IPS-18a (cell line): ENCODE measurements at regions not wholly inside any gene's neighbourhood (a gene's known extent, or its start where the extent isn't known, plus 50 kb on each side); places are given as distances from the start of the nearest gene placed in this dataset.

Experiments used
- H3K27ac ChIP-seq: one replicate; pipeline ENCODE4 v1.5.1; 2013; ENCODE audit warnings: low read length
- H3K27me3 ChIP-seq: one replicate; pipeline ENCODE4 v1.6.1; 2013; ENCODE audit warnings: mild to moderate bottlenecking, low read length; ENCODE audit not compliant: control insufficient read depth, insufficient read depth
- H3K36me3 ChIP-seq: one replicate; pipeline ENCODE4 v1.6.1; 2013; ENCODE audit warnings: low read depth, low read length; ENCODE audit not compliant: control insufficient read depth
- H3K4me1 ChIP-seq: one replicate; pipeline ENCODE4 v1.6.1; 2013; ENCODE audit warnings: low read depth, low read length; ENCODE audit not compliant: control insufficient read depth
- H3K4me3 ChIP-seq: one replicate; pipeline ENCODE4 v1.5.1; 2013; ENCODE audit warnings: low read length
- H3K9ac ChIP-seq: one replicate; pipeline ENCODE4 v1.6.1; 2013; ENCODE audit warnings: mild to moderate bottlenecking, low read length, moderate library complexity
- H3K9me3 ChIP-seq: one replicate; pipeline ENCODE4 v1.6.1; 2013; ENCODE audit warnings: low read depth, low read length; ENCODE audit not compliant: control insufficient read depth

DNA sequence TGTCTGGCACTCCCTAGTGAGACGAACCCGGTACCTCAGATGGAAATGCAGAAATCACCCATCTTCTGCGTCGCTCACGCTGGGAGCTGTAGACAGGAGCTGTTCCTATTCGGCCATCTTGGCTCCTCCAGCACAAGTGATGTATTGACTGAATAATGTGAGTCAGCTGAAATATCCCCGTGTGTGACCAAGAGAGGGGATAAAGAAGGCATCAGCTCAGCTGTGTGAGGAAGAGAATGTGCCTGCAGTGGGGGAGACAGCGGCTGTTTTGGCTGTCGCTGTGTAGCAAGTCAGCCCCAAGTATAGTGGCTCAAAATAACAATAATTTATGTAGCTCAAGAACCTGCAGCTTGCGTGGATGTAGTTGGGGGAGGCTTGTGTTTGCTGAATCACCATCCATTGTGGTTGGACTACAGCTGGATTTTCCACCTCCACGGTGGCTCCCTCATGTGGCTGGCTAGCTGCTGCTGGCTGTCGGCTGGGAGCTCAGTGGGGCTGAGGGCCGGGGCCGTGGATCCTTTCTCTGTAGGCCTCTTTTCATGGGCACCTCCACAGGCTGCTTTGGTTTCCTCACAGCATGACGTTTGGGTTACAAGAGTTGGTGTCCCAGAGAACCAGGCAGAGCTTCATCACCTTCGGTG is 434.5 kb downstream of the CCSER2 start:
- H3K27me3 ChIP-seq, result no peaks in the 10 kb centered on the region
- H3K4me1 ChIP-seq, result no peaks in the 10 kb centered on the region
- no peaks in the 10 kb centered on the region for H3K36me3 ChIP-seq
- H3K9ac ChIP-seq, result no peak overlapping the region
- no peak overlapping the region for H3K27ac ChIP-seq
- H3K4me3 ChIP-seq, result no peak overlapping the region
- H3K9me3 ChIP-seq, result no peaks in the 10 kb centered on the region

DNA sequence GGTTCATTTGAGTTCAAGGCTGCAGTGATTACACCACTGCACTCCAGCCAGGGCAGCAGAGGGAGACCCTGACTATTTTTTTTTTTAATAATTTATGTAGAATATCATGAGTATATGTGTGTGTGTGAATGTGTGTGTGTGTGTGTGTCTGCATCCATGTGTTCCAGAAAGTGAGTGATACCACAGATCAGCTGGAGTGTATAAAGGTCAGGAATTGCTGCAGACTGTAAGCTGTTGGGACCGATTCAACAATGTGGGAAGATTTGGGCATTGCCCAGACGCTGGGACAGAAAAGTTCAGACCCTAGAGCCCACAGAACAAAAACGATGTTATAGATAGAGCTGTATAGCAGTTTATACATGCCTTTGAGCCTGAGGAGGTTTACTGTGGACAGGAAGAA is 435.6 kb downstream of the CCSER2 start:
- Histone ChIP-seq H3K27ac (no peak overlapping the region), H3K9ac (no peak overlapping the region), H3K4me1 (no peaks in the 10 kb centered on the region), H3K27me3 (no peaks in the 10 kb centered on the region), H3K36me3 (no peaks in the 10 kb centered on the region), H3K9me3 (no peaks in the 10 kb centered on the region), H3K4me3 (no peak overlapping the region)

DNA sequence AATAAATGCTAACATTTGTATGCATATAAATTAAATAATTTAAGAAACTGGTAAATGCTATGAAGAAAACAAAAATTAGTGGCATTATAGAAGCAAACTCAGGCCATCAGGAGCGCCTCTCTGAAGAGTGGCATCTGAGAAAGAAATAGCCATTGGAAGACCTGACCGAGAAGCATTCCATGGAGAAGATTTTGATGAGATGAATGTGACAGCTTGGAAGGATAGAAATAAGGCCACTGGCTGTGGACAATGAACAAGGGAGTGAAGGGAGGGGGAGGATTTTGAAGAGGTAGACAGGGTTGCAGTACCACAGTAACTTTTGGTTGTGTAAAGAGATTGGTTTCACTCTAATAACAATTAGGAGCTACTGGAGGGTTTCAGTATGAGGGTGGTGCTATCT is 436.7 kb downstream of the CCSER2 start:
- Histone ChIP-seq H3K27me3 (no peaks in the 10 kb centered on the region), H3K36me3 (no peaks in the 10 kb centered on the region), H3K9me3 (no peaks in the 10 kb centered on the region), H3K27ac (no peak overlapping the region), H3K4me3 (no peak overlapping the region), H3K9ac (no peak overlapping the region), H3K4me1 (no peaks in the 10 kb centered on the region)

DNA sequence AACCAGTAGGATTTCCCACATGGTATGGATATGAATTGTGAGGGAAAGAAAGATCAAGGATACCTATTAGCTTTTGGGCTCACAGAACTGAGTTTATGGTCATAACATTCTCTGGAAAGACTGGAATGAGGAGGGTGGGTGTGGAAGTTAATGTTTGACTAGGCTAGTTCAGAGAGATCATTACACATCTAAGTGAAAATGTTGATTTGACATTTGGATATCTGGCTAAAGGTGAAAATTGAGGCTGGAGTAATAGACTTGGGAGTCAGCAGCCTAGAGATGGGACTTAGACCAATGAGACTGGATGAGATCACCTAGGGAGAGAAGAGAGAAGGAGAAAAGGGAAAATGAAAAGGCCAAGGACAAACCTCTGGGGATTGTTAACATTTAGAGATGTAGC is 437.3 kb downstream of the CCSER2 start:
- Histone ChIP-seq H3K9me3 (no peaks in the 10 kb centered on the region), H3K36me3 (no peaks in the 10 kb centered on the region), H3K9ac (no peak overlapping the region), H3K4me1 (no peaks in the 10 kb centered on the region), H3K4me3 (no peak overlapping the region), H3K27me3 (no peaks in the 10 kb centered on the region), H3K27ac (no peak overlapping the region)

DNA sequence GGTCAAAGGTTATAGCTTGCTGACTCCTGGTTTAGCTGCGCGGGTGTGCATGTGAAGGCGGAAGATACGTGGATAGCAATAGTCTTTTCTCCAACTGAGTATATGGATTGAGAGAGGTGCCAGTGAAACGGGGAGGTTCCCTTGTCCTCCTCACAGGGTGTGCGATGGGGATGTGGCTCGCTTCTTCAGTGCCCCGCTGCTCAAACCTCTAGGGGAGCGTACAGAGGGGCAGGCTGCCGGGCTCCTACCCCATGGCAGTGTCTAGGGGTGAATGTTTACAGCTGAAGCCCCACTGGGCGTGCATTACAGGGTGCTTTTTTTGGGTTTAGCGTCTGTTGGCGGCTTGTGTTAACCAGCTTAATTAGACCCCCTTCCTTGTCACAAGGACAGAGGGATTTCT is 438.5 kb downstream of the CCSER2 start:
- H3K27me3 ChIP-seq, result no peaks in the 10 kb centered on the region
- no peaks in the 10 kb centered on the region for H3K9me3 ChIP-seq
- H3K9ac ChIP-seq, result no peak overlapping the region
- no peak overlapping the region for H3K4me3 ChIP-seq
- H3K27ac ChIP-seq, result no peak overlapping the region
- H3K4me1 ChIP-seq, result no peaks in the 10 kb centered on the region
- H3K36me3 ChIP-seq, result no peaks in the 10 kb centered on the region

DNA sequence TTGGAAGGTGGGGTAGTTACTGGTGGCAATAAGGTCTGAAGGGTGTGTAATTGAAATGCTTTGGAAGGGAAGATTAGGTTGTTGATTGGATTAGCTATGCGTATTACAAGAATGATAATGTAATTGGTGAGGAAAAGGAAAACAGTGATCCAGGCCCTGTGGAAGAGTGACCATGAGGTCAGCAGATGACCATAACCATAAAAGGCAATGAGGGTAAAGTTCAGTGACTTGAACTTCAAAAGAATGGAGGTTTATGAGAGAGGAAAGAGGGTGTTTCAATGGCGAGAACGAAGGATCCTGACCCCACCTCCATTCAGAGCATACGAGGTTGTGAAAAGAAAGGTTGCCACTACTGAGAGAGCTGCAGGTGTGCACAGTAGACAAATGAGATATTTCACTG is 439.7 kb downstream of the CCSER2 start:
- Histone ChIP-seq H3K9ac (no peak overlapping the region), H3K9me3 (no peaks in the 10 kb centered on the region), H3K4me1 (no peaks in the 10 kb centered on the region), H3K27me3 (no peaks in the 10 kb centered on the region), H3K4me3 (no peak overlapping the region), H3K27ac (no peak overlapping the region), H3K36me3 (no peaks in the 10 kb centered on the region)

DNA sequence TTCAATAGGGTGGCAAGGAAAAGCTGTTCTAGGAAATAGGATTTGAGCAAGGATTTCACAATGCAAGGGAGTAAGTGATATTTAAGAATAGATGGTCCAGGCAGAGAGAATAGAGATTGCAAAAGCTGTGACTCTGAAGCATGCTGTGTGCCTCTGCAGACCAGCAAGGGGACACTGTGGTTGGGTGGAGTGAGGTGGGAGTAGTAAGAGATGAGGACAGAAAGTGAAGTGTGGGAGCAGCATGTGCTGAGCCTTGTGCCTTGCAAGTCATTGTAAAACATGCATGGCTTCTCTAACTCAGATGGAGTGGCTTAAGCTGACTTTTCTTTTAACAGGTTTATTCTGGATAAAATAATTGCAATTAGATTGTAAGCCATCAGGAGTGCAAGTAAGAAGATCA is 442.4 kb downstream of the CCSER2 start:
- no peak overlapping the region for H3K9ac ChIP-seq
- no peak overlapping the region for H3K4me3 ChIP-seq
- H3K27ac ChIP-seq, result no peak overlapping the region
- H3K36me3 ChIP-seq, result no peaks in the 10 kb centered on the region
- H3K4me1 ChIP-seq, result no peaks in the 10 kb centered on the region
- no peaks in the 10 kb centered on the region for H3K9me3 ChIP-seq
- H3K27me3 ChIP-seq, result no peaks in the 10 kb centered on the region

DNA sequence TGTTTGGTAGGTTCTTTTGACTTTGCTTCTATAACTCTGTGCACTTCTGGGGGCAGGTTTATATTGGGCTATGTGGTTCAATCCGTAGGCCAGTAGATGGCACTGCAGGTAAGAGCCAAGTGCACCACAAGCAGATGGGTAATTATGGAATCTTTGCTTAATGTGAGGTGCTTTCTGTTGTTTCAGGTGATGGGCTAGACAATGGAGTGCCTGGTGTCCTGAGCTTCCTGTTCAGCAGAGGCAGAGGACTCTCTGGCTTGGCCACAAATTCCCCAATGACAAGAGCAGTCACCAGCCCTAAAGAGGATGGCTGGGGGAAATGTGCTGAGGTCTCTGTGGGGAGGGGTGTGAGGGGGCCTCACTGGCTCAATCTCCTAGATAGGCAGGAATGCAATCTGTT is 455.0 kb downstream of the CCSER2 start:
- no peaks in the 10 kb centered on the region for H3K36me3 ChIP-seq
- no peaks in the 10 kb centered on the region for H3K4me1 ChIP-seq
- no peak overlapping the region for H3K4me3 ChIP-seq
- no peak overlapping the region for H3K9ac ChIP-seq
- H3K9me3 ChIP-seq, result no peaks in the 10 kb centered on the region
- no peak overlapping the region for H3K27ac ChIP-seq
- no peaks in the 10 kb centered on the region for H3K27me3 ChIP-seq

DNA sequence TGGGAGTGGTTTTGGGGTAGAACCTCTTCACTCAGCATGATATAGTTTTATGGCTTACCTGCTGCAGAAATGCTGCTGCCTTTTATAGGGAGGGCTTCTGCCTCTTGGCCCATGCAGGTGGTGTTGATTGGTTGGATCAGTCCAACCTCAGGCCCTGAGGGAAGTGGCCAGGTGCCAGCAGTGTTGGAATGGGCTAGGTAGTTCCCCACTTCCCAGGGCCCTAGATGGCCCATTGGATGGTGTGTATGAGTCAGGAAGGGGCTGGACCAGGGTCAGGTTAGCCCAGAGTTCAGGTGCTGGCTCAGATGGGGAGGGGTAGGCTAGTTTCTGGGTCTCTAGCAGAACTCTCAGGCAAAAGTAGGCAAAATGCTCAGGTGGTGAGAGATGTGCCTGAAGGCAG is 455.5 kb downstream of the CCSER2 start:
- Histone ChIP-seq H3K27ac (no peak overlapping the region), H3K9me3 (no peaks in the 10 kb centered on the region), H3K27me3 (no peaks in the 10 kb centered on the region), H3K9ac (no peak overlapping the region), H3K4me3 (no peak overlapping the region), H3K4me1 (no peaks in the 10 kb centered on the region), H3K36me3 (no peaks in the 10 kb centered on the region)

DNA sequence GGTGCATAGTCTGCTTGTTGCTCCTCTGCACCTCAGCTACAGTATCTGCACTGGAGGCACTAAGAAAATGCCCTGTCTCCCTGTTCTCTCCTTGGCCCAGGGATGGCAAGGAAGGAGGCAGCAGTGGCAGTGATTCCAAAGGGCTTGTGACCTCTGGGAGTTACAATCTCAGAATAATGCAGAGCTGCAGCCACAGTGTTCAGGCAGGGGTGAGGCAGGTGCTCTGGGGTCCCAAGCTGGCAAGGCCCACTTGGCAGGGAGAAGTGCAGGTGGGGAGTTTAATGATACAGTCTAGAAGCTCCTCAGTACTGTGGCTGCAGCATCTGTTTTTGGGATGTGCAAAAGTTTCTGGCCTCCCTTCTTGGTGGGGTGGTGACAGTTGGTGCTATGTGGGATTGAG is 456.4 kb downstream of the CCSER2 start:
- Histone ChIP-seq H3K4me1 (no peaks in the 10 kb centered on the region), H3K4me3 (no peak overlapping the region), H3K9me3 (no peaks in the 10 kb centered on the region), H3K9ac (no peak overlapping the region), H3K36me3 (no peaks in the 10 kb centered on the region), H3K27ac (no peak overlapping the region), H3K27me3 (no peaks in the 10 kb centered on the region)

DNA sequence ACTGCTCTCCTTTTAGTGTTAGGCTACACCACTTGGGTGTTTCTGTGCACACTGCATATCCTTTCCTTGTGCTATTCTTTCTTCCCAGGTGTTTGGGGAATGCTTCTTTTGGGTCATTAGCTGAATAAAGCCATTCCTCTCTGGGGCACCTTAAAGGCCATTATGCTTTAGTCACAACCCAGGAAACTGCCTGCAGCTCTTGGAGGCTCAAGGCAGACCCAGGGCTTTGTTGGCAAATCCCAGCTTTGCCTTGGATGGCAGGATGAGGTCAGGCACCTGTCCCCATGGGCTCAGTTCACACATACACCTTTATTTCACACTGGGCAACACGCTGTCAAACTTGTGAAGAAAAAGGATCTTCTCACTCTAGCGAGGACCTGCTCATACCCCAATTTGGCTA is 460.6 kb downstream of the CCSER2 start:
- Histone ChIP-seq H3K4me3 (no peak overlapping the region), H3K4me1 (no peaks in the 10 kb centered on the region), H3K9ac (no peak overlapping the region), H3K36me3 (no peaks in the 10 kb centered on the region), H3K9me3 (no peaks in the 10 kb centered on the region), H3K27ac (no peak overlapping the region), H3K27me3 (no peaks in the 10 kb centered on the region)

DNA sequence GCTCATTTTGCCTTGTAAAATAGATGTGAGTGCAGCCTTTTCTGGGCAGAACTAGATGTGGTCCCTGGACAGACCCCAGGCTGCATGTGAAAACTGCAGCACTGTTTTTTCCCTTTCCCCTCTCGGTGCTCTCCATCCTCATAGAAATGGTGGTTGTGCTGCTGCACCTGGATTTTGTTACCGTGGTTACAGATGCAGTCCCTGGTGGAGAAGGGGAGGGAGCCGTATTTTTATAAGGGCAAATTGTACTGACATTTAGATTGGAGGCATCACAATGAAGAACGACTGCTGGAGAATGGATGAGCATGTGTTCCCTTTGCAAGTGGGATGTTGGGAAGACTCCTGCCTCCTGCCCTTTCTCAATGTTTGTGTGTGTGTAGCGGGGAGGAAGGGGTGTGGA is 469.9 kb downstream of the CCSER2 start:
- no peaks in the 10 kb centered on the region for H3K4me1 ChIP-seq
- H3K9me3 ChIP-seq, result no peaks in the 10 kb centered on the region
- H3K27me3 ChIP-seq, result no peaks in the 10 kb centered on the region
- no peak overlapping the region for H3K9ac ChIP-seq
- no peak overlapping the region for H3K4me3 ChIP-seq
- no peaks in the 10 kb centered on the region for H3K36me3 ChIP-seq
- no peak overlapping the region for H3K27ac ChIP-seq
